Keratinocyte (primary cell): ENCODE measurements at regions not wholly inside any gene's neighbourhood (a gene's known extent, or its start where the extent isn't known, plus 50 kb on each side); places are given as distances from the start of the nearest gene placed in this dataset.

Experiments used
- DNase-seq: peaks from one replicate; pipeline ENCODE4 v3.0.0-alpha.2; 2011; ENCODE audit warnings: low read depth, missing footprints, low spot score
- FAIRE-seq: peaks from 2 replicates; lab custom pipeline; 2011; peaks lifted over from hg19 to GRCh38; lab: Jason Lieb, UNC
- H2AFZ ChIP-seq: 2 replicates; pipeline ENCODE4 v1.6.0; 2012; ENCODE audit warnings: low read length, control low read depth, inconsistent platforms; ENCODE audit not compliant: control insufficient read depth
- H3K27ac ChIP-seq: 2 replicates; pipeline ENCODE4 v1.5.1; 2011; ENCODE audit warnings: low read length; ENCODE audit not compliant: control insufficient read depth, insufficient read depth
- H3K27me3 ChIP-seq: 3 replicates; pipeline ENCODE4 v1.6.0; 2011; ENCODE audit warnings: low read length; ENCODE audit not compliant: control insufficient read depth, insufficient read depth; ENCODE audit errors: extremely low read depth
- H3K36me3 ChIP-seq, 2 experiments: 2 replicates in 1 of 2; 3 replicates in 1 of 2; pipeline ENCODE4 v1.5.1; 2011; ENCODE audit warnings: low read length in 2 of 2, mild to moderate bottlenecking in 1 of 2; ENCODE audit not compliant: control insufficient read depth in 2 of 2, insufficient read depth in 2 of 2; ENCODE audit errors: extremely low read depth in 1 of 2
- H3K4me1 ChIP-seq: 3 replicates; pipeline ENCODE4 v1.5.1; 2011; ENCODE audit warnings: low read length; ENCODE audit not compliant: control insufficient read depth, insufficient read depth; ENCODE audit errors: extremely low read depth
- H3K4me2 ChIP-seq: 3 replicates; pipeline ENCODE4 v1.6.0; 2011; ENCODE audit warnings: low read depth, low read length; ENCODE audit not compliant: control insufficient read depth, insufficient read depth; ENCODE audit errors: extremely low read depth
- H3K4me3 ChIP-seq, 3 experiments: fragments of 200-600 bp in 1 of 3; sonication (generic) in 1 of 3; 2 replicates in 2 of 3; 3 replicates in 1 of 3; pipeline ENCODE4 v1.5.1; 2011 to 2016; ENCODE audit warnings: low read length in 3 of 3, mild to moderate bottlenecking in 3 of 3, control low read depth in 2 of 3, inconsistent platforms in 1 of 3, low read depth in 1 of 3, mixed read lengths in 1 of 3, mixed run types in 1 of 3, moderate library complexity in 1 of 3; ENCODE audit not compliant: control insufficient read depth in 2 of 3, insufficient read depth in 2 of 3; ENCODE audit errors: extremely low read depth in 1 of 3
- H3K79me2 ChIP-seq: 2 replicates; pipeline ENCODE4 v1.6.0; 2012; ENCODE audit warnings: low read length; ENCODE audit not compliant: control insufficient read depth, insufficient read depth
- H3K9ac ChIP-seq: 3 replicates; pipeline ENCODE4 v1.6.0; 2011; ENCODE audit warnings: low read length; ENCODE audit not compliant: control insufficient read depth, insufficient read depth; ENCODE audit errors: extremely low read depth
- H3K9me1 ChIP-seq: 3 replicates; pipeline ENCODE4 v1.6.0; 2011; ENCODE audit warnings: low read length; ENCODE audit not compliant: control insufficient read depth, insufficient read depth; ENCODE audit errors: extremely low read depth
- H3K9me3 ChIP-seq: 2 replicates; pipeline ENCODE4 v1.5.1; 2012; ENCODE audit warnings: low read depth, low read length; ENCODE audit not compliant: control insufficient read depth
- H4K20me1 ChIP-seq: 3 replicates; pipeline ENCODE4 v1.6.0; 2011; ENCODE audit warnings: low read length; ENCODE audit not compliant: control insufficient read depth, insufficient read depth; ENCODE audit errors: extremely low read depth
- CTCF ChIP-seq, 3 experiments: IDR thresholded peaks in 1 of 3; conservative IDR thresholded peaks in 1 of 3; optimal IDR thresholded peaks in 1 of 3; 2 replicates in 2 of 3; 3 replicates in 1 of 3; pipeline versions ENCODE3 to v1.5.1; 2011; ENCODE audit warnings: low read length in 3 of 3, mild to moderate bottlenecking in 3 of 3, moderate library complexity in 2 of 3, control low read depth in 1 of 3, inconsistent platforms in 1 of 3; ENCODE audit not compliant: insufficient read depth in 2 of 3; ENCODE audit errors: extremely low read depth in 1 of 3
- EZH2 ChIP-seq: IDR thresholded peaks from one replicate; pipeline ENCODE4 v1.6.1; 2012; ENCODE audit warnings: inconsistent platforms, mild to moderate bottlenecking, low read length, moderate library complexity
- dilution Hi-C: fragments of 300-500 bp; cut with MboI; formaldehyde crosslinking; loops from one replicate; pipeline ENCODE4 v1.7.0; 2020; ENCODE audit warnings: low sequenced_read_pairs; ENCODE audit not compliant: extremely low pct_ligation_motif_present

GRCh38 chr1:101105877-101106276, 80.3 kb upstream of the DPH5 start:
- DNase-seq (no peak), FAIRE-seq (no peak)
- H3K4me3 ChIP-seq, result no peak overlapping the region
- no peak overlapping the region for H3K9ac ChIP-seq
- H3K36me3 ChIP-seq, result no peaks in the 10 kb centered on the region
- H3K4me1 ChIP-seq, result no peaks in the 10 kb centered on the region
- H3K27me3 ChIP-seq, result no peaks in the 10 kb centered on the region
- H3K4me2 ChIP-seq, result no peak overlapping the region
- H3K79me2 ChIP-seq, result no peaks in the 10 kb centered on the region
- no peak overlapping the region for H2AFZ ChIP-seq
- TF ChIP-seq CTCF (optimal IDR thresholded peaks at IDR 0.05 in 1 of 3, IDR thresholded peaks at IDR 0.05 in 1 of 3, conservative IDR thresholded peaks at IDR 0.05 in 1 of 3; ENCODE audit: extremely low read depth in 1 of 3, insufficient read depth in 2 of 3, low read length in 3 of 3) (no peak), EZH2 (no peak)
- dilution Hi-C loops, result no loop called here
- no peak overlapping the region for H3K27ac ChIP-seq
- H4K20me1 ChIP-seq, result no peaks in the 10 kb centered on the region
- no peaks in the 10 kb centered on the region for H3K9me1 ChIP-seq
- H3K9me3 ChIP-seq, result no peaks in the 10 kb centered on the region

DNA sequence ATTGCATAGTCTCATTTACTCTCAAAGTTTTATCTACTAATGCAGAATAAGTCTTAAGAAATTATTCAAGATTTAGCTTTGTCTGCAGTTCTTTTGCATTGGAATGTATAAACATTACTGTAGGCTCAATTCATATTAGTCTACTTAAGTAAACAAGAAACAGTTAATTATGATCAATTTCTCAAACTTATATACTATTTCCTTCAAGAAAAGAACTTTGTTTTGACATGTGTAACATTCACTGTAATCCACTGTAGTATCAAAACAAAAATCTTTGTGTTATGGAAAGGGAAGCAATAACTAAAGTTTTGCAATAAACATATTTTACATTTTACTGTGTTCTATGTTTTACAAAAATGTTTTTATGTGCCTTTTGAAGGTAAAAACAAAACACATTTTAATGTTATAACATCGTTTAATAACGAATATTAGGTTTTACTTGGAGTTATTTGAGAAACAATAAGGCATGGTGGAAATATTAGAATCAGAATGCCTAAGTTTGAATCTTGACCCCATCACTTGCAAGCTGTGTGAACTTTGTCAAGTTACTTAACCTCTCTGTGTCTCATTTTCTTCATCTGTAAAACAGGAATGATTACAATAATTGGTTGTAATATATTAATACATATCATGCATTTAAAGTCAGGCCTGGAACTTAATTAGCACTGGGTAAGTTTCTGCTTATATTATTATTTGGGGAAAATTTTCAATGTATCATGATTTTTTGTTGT, 77.0 kb upstream of the DPH5 start:
- Histone ChIP-seq H3K4me1 (no peaks in the 10 kb centered on the region), H3K4me2 (no peak overlapping the region), H3K9me1 (no peaks in the 10 kb centered on the region), H2AFZ (no peak overlapping the region), H3K27ac (no peak overlapping the region), H3K9ac (no peak overlapping the region), H3K36me3 (no peaks in the 10 kb centered on the region), H3K27me3 (no peaks in the 10 kb centered on the region), H3K4me3 (no peak overlapping the region), H3K79me2 (no peaks in the 10 kb centered on the region), H4K20me1 (no peaks in the 10 kb centered on the region), H3K9me3 (no peaks in the 10 kb centered on the region)
- DNase-seq (no peak), FAIRE-seq (no peak)
- dilution Hi-C loops, result no loop called here
- TF ChIP-seq CTCF (optimal IDR thresholded peaks at IDR 0.05 in 1 of 3, IDR thresholded peaks at IDR 0.05 in 1 of 3, conservative IDR thresholded peaks at IDR 0.05 in 1 of 3; ENCODE audit: extremely low read depth in 1 of 3, insufficient read depth in 2 of 3, low read length in 3 of 3) (no peak), EZH2 (no peak)
